ENCODE measurements at regions not wholly inside any gene's neighbourhood (a gene's known extent, or its start where the extent isn't known, plus 50 kb on each side); places are given as distances from the start of the nearest gene placed in this dataset.

DNA sequence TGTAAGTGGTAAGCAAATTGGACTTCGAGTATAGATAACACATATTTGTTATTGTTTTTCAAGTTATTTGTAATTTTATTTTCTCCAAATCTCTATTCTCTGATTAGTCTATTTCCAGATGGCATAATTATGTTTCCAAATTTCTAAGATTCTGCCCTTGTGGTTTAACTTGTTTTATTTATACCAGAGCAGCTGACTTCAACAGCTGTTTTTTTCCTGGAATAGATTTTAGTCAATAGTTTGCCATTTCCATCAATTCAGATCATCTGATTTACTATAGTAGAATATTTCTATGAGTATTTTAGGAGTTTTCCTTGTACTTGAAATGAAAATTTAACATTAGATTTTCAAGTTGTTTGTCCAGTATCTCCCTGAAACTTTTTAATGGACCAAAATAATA is 848.7 kb upstream of the MIR17HG start:
- no peaks in the 10 kb centered on the region for H3K9me2 ChIP-seq (replicated peaks; ENCODE audit: low read length)
- H3F3A ChIP-seq (ENCODE audit: low read length, unreplicated experiment): no peaks in the 10 kb centered on the region
- H3K4me1 ChIP-seq (ENCODE audit: insufficient read depth, low read length): no peaks in the 10 kb centered on the region
- H3K79me2 ChIP-seq (ENCODE audit: low read length): no peaks in the 10 kb centered on the region
- ChIA-PET CTCF (no interaction called here), POLR2A (ENCODE audit: unreplicated experiment) (no interaction called here)
- no peak overlapping the region for H2AFZ ChIP-seq (ENCODE audit: low read length)
- H3K9ac ChIP-seq (ENCODE audit: low read length): no peak overlapping the region
- no peak overlapping the region for H3K4me3 ChIP-seq (ENCODE audit: low read length)
- no peaks in the 10 kb centered on the region for H3K9me3 ChIP-seq (ENCODE audit: low read length)
- H4K20me1 ChIP-seq (ENCODE audit: low read length): no peaks in the 10 kb centered on the region
- H3K27ac ChIP-seq (ENCODE audit: low read length): no peak overlapping the region
- TF ChIP-seq EZH2 (IDR thresholded peaks at IDR 0.05; ENCODE audit: low read length, unreplicated experiment): no peak
- no peak for TF ChIP-seq EZH2phosphoT487 (IDR thresholded peaks at IDR 0.05; ENCODE audit: borderline replicate concordance, low read length)
- TF ChIP-seq, protein P1, sequence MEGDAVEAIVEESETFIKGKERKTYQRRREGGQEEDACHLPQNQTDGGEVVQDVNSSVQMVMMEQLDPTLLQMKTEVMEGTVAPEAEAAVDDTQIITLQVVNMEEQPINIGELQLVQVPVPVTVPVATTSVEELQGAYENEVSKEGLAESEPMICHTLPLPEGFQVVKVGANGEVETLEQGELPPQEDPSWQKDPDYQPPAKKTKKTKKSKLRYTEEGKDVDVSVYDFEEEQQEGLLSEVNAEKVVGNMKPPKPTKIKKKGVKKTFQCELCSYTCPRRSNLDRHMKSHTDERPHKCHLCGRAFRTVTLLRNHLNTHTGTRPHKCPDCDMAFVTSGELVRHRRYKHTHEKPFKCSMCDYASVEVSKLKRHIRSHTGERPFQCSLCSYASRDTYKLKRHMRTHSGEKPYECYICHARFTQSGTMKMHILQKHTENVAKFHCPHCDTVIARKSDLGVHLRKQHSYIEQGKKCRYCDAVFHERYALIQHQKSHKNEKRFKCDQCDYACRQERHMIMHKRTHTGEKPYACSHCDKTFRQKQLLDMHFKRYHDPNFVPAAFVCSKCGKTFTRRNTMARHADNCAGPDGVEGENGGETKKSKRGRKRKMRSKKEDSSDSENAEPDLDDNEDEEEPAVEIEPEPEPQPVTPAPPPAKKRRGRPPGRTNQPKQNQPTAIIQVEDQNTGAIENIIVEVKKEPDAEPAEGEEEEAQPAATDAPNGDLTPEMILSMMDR (conservative IDR thresholded peaks at IDR 0.05; ENCODE audit: low read depth, low read length): no peak
- intact Hi-C loops (cut with micrococcal nuclease): no loop called here
- ATAC-seq (no peak), DNase-seq (no peak)
- BruUV-seq (replicated peaks): no TSS peak
- no peaks in the 10 kb centered on the region for H3K36me3 ChIP-seq (ENCODE audit: low read depth, low read length)
- no peak overlapping the region for H3K4me2 ChIP-seq (ENCODE audit: low read length)
- no peaks in the 10 kb centered on the region for H3K27me3 ChIP-seq (ENCODE audit: low read length)

DNA sequence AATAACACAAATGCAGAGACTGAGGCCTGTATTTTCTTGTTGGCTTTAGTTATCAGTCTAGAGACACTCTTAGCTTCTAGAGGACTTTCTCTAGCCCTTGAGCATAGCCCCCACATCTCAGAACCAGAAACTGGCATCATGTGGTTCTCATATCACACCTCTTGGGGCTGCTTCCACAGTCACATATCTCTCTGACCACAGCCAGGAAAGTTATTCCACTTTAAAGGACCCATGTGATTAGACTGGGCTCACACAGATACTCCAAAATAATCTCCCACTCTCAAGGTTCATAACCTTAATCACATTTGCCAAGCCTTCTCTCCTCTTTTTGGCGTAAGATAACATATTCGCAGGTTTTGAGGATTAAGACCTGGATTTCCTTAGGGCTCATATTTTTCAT is 846.9 kb upstream of the MIR17HG start:
- ATAC-seq (no peak), DNase-seq (no peak)
- Histone ChIP-seq H2AFZ (ENCODE audit: low read length) (no peak overlapping the region), H4K20me1 (ENCODE audit: low read length) (no peaks in the 10 kb centered on the region), H3K9me2 (replicated peaks; ENCODE audit: low read length) (no peaks in the 10 kb centered on the region), H3K27ac (ENCODE audit: low read length) (no peak overlapping the region), H3K4me2 (ENCODE audit: low read length) (no peak overlapping the region), H3K9me3 (ENCODE audit: low read length) (no peaks in the 10 kb centered on the region), H3K4me3 (ENCODE audit: low read length) (no peak overlapping the region), H3K4me1 (ENCODE audit: insufficient read depth, low read length) (no peaks in the 10 kb centered on the region), H3K36me3 (ENCODE audit: low read depth, low read length) (no peaks in the 10 kb centered on the region), H3K9ac (ENCODE audit: low read length) (no peak overlapping the region), H3K27me3 (ENCODE audit: low read length) (no peaks in the 10 kb centered on the region), H3F3A (ENCODE audit: low read length, unreplicated experiment) (no peaks in the 10 kb centered on the region), H3K79me2 (ENCODE audit: low read length) (no peaks in the 10 kb centered on the region)
- ChIA-PET CTCF (no interaction called here), POLR2A (ENCODE audit: unreplicated experiment) (no interaction called here)
- no TSS peak for BruUV-seq (replicated peaks)
- TF ChIP-seq EZH2phosphoT487 (IDR thresholded peaks at IDR 0.05; ENCODE audit: borderline replicate concordance, low read length): no peak
- TF ChIP-seq EZH2 (IDR thresholded peaks at IDR 0.05; ENCODE audit: low read length, unreplicated experiment): no peak
- TF ChIP-seq, protein P1 (conservative IDR thresholded peaks at IDR 0.05; ENCODE audit: low read depth, low read length): no peak
- intact Hi-C loops (cut with micrococcal nuclease): no loop called here

DNA sequence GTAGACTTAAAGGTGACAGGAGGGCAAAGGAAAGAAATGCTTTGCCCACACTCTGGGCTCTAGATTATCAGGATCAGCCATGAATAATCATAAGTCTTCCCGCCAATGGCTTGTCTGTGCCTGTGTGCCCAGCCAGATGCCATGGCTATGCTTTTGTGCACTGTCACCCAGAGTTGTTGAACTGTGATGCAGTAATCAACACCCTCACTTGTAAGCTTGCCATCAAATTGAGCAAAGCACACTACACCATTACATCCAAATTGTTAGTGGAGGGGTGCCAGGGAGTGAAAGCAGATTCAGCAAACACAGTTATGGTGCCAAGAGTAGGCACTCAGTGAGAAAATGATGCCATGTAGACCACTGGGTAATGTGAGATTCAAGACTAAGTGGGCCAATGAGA is 845.3 kb upstream of the MIR17HG start:
- Histone ChIP-seq H3K4me3 (ENCODE audit: low read length) (no peak overlapping the region), H2AFZ (ENCODE audit: low read length) (no peak overlapping the region), H3K79me2 (ENCODE audit: low read length) (no peaks in the 10 kb centered on the region), H3K27ac (ENCODE audit: low read length) (no peak overlapping the region), H3K9me3 (ENCODE audit: low read length) (no peaks in the 10 kb centered on the region), H4K20me1 (ENCODE audit: low read length) (no peaks in the 10 kb centered on the region), H3K4me1 (ENCODE audit: insufficient read depth, low read length) (no peaks in the 10 kb centered on the region), H3K27me3 (ENCODE audit: low read length) (no peaks in the 10 kb centered on the region), H3K9me2 (replicated peaks; ENCODE audit: low read length) (no peaks in the 10 kb centered on the region), H3K9ac (ENCODE audit: low read length) (no peak overlapping the region), H3F3A (ENCODE audit: low read length, unreplicated experiment) (no peaks in the 10 kb centered on the region), H3K4me2 (ENCODE audit: low read length) (no peak overlapping the region), H3K36me3 (ENCODE audit: low read depth, low read length) (no peaks in the 10 kb centered on the region)
- ChIA-PET CTCF (no interaction called here), POLR2A (ENCODE audit: unreplicated experiment) (no interaction called here)
- BruUV-seq (replicated peaks): no TSS peak
- intact Hi-C loops (cut with micrococcal nuclease): no loop called here
- TF ChIP-seq, protein P1 (conservative IDR thresholded peaks at IDR 0.05; ENCODE audit: low read depth, low read length): no peak
- TF ChIP-seq EZH2 (IDR thresholded peaks at IDR 0.05; ENCODE audit: low read length, unreplicated experiment) (no peak), EZH2phosphoT487 (IDR thresholded peaks at IDR 0.05; ENCODE audit: borderline replicate concordance, low read length) (no peak)
- no peak for DNase-seq
- no peak for ATAC-seq
